ENCODE measurements at regions not wholly inside any gene's neighbourhood (a gene's known extent, or its start where the extent isn't known, plus 50 kb on each side); places are given as distances from the start of the nearest gene placed in this dataset.

DNA sequence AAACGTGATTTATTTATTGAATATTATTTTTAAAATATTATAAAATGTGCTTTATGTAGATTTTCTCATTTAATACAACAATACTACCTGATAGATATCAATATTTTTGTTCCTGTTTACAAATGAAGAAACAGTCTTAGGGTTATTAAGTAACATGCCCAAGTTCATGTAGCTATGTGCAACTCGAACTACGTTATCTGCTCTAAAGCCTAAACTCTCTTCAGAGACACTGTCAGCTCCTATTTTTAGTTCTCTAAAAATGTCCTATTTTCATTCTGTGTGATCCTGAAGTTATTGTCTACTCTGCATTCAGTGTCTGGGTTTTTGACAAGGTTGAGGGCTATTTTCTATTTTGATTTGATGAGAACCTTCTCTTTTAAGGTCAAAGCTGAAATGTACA is 550.1 kb upstream of the B3GALT2 start:
- DNase-seq = no peak

- DNase-seq = no peak
Measured at GRCh38 chr1:193733674-193734073, 547.3 kb upstream of the B3GALT2 start.

DNA sequence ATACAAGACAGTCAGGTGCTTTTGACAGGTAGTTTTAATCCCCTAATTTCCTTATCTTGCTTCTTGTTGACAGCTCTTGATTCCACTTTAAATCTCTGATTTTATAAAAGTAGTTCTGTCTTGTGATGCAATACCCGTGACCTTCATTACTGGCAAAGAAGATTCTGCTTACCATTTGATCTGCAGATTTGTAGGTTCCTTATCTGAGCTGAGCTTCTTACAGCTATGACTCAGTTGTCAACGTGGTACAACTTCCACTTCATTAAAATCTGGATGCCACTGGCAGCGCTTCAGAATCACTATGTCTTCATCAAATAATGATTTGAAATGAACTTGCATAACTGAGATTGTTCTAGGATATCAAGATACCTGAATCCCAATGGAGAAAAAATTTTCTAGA is 543.6 kb upstream of the B3GALT2 start:
- no peak for DNase-seq

DNA sequence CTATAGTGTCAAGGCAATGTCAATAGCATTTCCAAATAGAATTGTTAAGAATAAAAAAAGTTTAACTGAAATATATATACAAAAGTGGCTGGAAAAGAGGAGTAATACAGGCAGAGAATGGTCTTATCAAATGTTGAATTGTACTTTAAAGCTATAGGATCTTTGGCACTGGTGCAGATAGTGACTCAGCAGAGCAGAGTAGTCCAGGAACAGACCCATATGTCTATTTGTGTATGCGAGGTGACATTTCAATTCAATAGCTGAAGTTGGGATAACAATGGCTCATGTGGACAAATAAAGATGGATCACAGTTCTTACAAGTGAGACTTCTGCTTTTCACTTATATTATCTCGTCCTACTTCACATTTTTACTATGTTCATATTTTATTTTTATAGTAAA is 543.0 kb upstream of the B3GALT2 start:
- DNase-seq = no peak

DNA sequence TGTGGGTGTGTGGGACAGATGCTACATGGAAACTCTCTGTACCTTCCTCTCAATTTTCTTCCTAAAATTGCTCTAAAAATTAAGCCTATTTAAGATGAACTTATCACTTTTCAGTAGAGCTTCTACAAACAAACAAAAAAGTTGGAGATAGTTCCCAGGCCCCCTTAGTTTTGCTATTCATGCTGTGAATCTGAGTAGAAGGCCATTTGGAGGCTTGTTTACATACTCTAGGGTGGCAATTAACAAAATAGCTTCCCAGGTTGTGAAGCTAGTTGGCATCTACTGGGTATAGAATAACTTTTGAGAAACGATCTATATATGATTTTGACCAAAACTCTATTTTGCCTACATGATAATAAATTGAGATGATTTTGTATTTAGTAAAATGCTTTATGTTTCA is 541.4 kb upstream of the B3GALT2 start:
- DNase-seq = no peak

- no peak for DNase-seq
Measured at GRCh38 chr1:193726722-193727121, 540.3 kb upstream of the B3GALT2 start.

DNA sequence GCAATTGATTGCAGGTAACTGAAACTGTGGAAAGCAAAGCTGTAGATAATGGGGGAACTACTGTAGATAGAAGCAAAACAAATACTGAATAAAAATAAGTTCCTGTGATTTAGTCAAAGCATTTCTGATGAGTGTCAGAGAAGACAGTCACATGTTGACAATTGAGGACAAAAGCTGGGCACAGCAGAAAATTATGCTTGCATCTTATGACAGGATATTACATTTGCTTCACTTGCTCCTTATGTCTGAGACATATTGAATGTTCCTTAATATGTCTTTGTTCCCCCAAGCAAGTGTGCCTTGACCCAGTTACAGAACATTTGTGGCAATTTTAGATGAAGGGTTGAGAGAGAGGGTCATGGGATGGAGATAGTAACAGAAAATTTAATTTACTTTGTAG is 526.0 kb upstream of the B3GALT2 start:
- DNase-seq = no peak

DNA sequence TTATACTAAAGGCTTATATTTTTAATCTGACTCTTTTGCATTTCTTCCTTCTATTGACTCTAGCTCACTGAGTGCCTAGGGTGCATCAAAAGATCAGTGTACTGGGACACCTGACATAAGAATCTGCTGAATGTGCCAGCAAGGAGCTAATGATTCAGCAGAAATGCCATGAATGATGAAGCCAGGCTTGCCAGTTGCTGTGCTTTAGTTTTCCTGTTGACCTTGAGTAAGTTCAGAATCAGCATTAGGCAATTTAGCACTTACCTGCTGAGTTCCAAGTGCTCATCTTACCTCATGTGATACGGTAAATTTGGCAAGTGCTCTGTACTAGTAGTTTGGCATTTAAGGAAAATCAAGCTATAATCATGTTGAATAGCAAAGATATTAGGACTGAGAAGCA is 523.2 kb upstream of the B3GALT2 start:
- no peak for DNase-seq

- DNase-seq = no peak
Measured at GRCh38 chr1:193707271-193708021, 521.0 kb upstream of the B3GALT2 start.

DNA sequence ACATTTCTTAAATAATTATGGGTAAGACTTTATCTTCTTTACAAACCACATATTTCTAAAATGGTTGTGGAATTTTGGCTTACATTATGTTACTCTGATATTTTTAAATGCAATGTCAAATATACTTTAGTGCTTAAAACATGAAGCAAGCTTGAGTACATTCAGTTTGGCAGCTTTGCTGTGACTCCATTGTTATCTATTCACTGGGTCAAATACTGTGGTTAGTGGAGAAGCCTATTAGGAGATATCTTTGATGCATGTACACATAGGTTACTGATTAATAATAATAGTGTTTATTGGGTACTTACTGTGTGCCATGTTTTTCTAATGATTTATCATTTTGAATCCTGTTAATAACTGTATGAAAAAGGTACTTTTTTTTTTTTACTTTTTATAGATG is 520.4 kb upstream of the B3GALT2 start:
- no peak for DNase-seq

DNA sequence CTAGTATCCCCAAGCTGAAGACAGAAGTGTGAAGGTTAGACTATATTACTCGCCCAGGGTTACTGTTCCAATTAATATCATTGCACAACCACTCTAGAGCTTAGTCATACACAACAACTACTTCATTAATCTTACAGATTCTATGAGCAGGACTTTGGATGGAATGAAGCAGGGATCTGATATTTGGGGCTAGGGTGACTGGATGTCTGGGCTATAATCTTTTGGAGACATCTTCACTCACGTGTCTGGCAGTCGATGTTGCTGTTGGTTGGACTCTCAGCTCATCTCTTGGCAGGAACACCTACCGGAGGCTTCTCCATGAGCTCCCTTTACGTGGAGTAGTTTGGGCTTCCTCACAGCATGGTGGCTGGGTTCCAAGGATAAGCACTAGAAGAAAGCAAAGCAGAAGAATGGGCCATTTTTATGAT is 519.2 kb upstream of the B3GALT2 start:
- DNase-seq = no peak

DNA sequence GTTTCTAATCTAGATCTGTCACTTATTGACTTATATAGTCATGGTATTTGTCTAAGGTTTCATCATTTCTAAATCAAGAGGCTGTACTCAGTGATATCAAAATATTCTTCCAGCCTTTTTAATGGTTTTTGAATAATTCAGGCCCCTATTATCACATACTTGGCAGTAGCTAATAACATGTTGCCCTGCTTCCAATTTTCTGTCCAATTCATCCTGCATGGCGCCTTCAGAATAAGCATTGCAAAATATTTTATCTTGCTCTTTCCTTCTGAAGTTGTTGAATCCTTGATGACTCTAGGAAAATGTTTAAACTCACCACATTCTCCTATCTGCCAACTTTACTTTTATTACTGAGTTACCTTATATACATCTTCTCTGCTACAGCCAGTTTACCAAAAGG is 517.2 kb upstream of the B3GALT2 start:
- DNase-seq = no peak

- no peak for DNase-seq
Measured at GRCh38 chr1:193703121-193703520, 516.7 kb upstream of the B3GALT2 start.

- no peak for DNase-seq
Measured at GRCh38 chr1:193701759-193702158, 515.3 kb upstream of the B3GALT2 start.

- DNase-seq = no peak
Measured at GRCh38 chr1:193700710-193701355, 514.4 kb upstream of the B3GALT2 start.

GRCh38 chr1:193699261-193699660 is 512.8 kb upstream of the B3GALT2 start:
- no peak for DNase-seq

DNA sequence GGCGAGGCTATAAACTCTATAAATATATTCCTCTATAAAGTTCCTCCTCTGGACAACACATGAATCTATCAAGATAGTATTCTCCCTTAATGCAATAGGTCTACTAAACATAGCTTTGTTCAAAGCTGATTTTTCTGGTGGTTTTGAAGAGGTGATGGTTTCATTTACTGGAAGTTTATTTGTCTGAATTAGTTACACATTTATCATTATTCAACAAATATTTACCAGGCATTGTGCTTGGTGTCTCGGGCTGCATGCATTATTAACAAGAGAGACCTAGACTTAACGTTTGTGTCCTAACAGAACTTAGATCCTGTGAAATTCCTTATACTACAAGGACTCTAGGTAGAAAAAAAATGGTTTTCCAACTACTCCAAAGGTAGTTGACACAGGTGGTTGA is 511.4 kb upstream of the B3GALT2 start:
- DNase-seq = no peak

- DNase-seq = no peak
Measured at GRCh38 chr1:193697115-193697762, 510.8 kb upstream of the B3GALT2 start.

- DNase-seq = no peak
Measured at GRCh38 chr1:193694741-193695140, 508.3 kb upstream of the B3GALT2 start.

GRCh38 chr1:193685986-193686385 is 499.6 kb upstream of the B3GALT2 start:
- no peak for DNase-seq

DNA sequence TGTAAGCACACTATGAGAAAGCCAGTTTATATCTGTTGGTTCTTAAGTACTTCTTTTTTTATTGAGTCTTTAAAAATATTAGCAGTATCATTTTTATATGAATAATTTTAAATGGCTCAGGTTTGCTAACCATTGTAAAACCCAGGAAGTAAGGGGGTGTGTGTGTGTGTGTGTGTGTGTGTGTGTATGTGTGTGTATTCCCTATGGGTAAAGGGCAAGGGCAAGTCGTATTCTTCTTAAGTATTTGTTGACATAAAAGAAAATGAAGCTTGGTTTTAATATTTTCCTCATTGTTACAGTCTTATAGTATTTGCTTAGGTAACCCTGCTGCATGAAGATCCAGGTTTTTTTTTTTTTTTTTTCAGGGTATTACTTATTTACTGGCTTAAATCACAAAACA is 495.0 kb upstream of the B3GALT2 start:
- DNase-seq = no peak

DNA sequence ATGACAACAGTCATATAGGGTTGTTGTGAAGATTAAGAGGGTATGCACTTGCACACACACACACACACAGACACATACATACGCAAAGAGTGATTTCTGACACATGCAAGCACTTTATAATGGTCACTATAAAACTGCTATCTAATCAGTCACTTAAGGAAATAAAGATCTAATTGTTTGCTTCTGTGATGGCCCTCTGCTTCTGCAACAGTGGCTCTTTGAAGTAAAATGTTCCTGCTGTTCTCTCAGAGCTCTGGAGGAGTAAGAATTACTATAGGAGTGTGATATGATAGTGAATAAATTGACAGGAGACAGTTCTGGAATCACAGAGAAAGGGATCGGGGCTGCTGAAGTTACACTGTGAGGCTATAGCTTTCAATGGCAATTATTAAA is 494.5 kb upstream of the B3GALT2 start:
- DNase-seq = no peak

DNA sequence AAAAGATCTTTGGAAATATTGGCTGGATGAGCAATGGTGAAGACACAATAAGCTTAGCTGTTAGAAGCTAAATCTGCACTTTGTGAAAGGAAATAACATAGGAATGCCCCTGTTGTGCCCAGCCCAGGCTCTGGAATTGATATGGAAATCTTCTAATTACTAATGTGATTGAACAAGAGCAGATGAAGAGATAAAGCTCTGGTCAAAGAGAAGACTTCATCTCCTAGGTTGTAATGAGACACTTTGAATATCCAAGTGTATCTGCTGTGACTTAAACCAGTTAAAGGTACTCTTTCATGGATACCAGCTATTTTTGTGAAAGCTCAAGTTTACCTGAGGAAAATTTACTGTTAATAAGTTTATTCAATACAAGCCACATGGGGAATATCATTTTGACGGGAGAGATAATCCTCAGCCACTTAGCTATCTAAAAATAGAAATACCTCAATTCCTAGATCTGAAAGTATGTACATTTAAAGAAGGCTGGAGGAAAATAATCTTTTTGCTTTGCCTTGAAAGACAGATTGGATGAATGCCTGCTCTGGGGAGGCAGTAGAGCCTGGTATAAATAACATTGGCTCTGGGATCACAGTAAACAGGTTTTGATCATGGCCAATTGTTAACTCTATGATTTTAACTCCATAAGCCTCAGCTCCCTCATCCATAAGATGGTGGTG is 494.0 kb upstream of the B3GALT2 start:
- no peak for DNase-seq

GRCh38 chr1:193677874-193678273 is 491.5 kb upstream of the B3GALT2 start:
- DNase-seq = no peak

Data from activated CD8-positive, alpha-beta memory T cell treated with anti-CD3 and anti-CD28 coated beads, Interleukin-2, amount 50 U/mL, for 4 hours (primary cell).